GM21576 (cell line): ENCODE measurements at regions not wholly inside any gene's neighbourhood (a gene's known extent, or its start where the extent isn't known, plus 50 kb on each side); places are given as distances from the start of the nearest gene placed in this dataset.

Experiments used
- ATAC-seq: cut with Tn5 transposase; IDR thresholded peaks from one replicate; pipeline ENCODE4 v1.9.1; 2021; ENCODE audit warnings: mild to moderate bottlenecking, moderate library complexity; ENCODE audit not compliant: unreplicated experiment

DNA sequence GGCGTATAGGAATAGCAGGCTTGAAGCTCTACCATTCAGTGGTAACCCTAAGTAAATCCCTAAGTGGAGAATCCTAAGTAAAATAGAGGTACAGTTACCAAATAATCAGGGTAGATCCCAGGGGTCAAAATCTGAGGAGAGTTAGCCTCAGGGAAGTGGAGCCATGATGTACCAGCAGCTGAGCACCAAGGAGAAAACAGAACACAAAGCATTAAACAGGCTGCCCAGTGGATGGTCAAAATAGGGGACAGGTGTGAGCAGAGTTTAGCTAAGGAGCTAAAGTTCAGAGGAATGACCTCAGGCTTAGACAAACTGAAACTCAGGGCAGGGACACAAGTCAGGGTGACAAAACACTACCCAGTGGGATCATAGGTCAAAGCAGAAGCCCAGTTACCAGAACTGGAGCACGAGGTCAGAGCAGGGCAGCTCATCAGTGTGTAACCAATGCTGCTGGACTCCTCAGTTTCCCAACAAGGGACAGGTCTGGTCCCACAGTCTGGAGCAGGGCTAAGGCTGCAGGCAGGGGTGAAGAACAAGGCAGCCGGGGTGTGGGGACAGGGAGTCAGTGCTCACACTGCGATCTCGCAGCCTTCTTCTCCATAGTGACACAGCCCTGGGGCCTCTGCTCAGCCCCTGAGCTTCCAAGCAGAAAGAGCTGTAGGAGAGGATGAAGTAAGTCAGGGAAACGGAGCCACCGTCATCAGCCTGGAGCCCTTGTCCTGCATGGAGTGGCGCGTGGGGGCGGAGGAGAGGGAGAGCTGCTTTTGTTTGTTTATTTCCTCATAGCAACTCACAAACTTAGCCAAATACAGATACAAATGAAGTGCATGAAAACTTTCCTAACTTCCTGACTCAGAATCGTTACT lies 264.0 kb downstream of the MREG start:
- ATAC-seq: no peak

DNA sequence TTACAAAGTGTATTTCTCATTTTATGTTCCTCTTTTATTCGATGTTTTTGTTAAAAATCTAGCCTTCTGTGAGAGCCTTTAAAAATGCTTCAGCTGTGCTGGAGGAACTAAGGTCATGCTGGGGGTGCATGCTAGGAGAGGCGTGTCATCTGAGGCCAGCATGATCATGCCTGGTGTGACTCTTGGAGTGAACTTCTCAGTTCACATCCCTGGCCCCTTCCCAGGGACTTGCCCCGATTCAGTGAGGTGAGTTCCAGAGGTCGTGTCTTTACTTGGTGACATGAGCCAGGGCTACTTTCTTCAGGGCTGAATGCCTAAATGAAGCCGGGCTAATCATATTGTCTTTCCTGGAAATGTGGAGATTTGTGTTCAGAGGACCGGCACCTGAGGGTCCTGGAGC lies 264.9 kb downstream of the MREG start:
- ATAC-seq: no peak

GRCh38 chr2:215746887-215747615 lies 266.3 kb downstream of the MREG start:
- ATAC-seq: no peak

DNA sequence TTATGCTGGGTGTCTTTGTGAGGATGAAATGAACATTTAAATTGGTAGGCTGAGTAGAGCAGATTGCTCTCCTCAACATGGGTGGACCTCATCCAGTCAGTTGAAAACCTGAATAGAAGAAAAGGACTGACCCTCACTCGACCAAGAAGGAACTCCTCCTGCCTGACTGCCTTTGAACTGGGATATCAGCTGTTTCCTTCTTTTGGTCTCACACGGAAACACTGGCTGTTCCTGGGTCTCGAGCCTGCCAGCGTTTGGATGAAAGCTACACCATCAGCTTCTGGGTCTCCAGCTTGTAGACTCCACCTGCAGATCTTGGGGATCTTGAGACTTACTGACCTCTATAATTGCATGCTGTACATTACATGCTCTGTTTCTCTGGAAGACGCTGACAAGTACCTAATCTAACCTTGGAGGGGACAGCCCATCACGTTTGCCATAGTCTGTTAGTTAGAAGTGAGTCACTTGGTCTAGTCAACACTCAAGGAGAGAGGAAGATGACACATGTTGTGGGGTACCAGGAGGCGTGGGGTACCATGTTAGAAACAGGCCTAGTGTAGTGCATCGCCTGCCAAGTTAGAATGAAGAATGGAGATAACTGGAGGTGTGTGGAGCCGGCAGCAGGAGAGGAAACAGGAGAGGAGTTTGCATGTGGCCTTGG lies 267.0 kb downstream of the MREG start:
- ATAC-seq: no peak

- no peak for ATAC-seq
These were observed 268.0 kb downstream of the MREG start for GRCh38 chr2:215745331-215745730.

DNA sequence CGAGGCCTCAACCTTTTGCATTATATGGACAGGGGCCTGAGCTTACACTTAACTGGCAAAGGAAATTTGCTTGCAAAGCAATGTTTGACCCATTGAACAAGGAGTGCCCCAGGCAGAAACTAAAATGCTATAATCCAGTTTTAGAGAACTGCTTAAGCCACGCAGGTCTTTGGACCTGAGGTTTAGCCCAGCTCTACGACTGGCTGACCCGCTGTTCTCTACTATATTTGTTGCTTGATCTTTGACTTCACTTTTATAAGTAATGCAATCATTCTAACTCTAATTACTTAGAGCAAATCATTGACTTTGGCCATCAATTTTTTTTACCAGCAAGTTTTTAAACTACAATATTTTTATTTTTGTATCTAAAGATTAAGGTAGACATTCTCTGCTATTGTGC lies 268.8 kb downstream of the MREG start:
- no peak for ATAC-seq

GRCh38 chr2:215743066-215743465 lies 270.3 kb downstream of the MREG start:
- ATAC-seq: no peak

DNA sequence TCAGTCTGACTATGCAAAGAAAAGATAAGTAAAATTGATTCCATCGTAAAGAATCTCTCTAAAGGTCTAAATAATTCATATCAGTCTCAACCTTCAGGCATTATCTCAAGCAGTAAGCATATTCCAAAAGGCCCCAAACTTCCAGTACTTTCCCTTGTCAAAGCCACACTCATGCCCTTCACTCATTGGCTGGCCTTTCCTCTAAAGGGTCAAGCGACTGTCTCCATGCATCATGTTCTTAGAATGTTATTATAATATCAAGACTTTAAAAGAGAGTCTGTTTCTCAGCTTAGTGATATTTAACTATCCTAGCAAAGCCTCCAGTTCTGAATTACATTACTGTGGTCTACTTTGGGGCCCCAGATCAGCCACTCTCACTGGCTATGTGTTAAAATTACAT lies 271.3 kb downstream of the MREG start:
- no peak for ATAC-seq

- ATAC-seq: no peak
These were observed 273.3 kb downstream of the MREG start for GRCh38 chr2:215740071-215740470.

DNA sequence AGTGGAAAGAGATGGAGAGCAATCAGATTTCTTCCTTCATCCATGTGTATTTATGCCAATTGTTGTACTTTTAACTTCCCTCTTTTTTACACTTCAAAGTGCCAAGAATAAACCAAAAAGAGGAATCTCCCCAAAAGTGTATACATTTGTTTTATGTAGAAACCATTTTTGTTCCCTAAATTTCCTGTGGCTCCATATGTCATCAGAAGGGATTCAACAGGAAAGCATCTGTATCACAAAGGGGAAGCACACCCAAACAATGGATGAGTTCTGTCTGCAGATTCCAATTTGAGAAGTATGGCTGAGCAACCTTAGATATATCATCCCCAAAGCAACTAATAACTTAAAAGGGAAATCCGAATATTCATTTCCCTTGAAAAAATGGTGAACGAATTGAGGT lies 275.0 kb downstream of the MREG start:
- ATAC-seq: no peak

DNA sequence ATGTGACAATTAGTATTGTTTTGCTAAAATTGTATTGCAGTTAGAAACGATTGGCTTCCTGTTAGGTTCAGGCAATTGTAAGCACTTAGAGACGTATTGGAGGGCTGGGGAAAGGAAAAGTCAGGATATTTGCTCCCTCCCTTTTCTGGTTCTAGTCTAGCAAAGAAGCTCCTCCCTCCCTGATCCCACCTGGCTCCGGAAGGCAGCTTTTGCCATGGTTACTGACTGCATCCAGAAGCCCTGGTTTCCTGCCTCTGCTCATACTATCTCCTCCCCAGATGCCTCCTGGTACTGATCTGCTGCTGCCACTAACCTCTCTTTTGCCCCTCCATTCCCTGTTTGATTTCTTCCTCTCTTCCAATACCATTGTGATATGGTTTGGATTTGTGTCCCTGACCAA lies 275.9 kb downstream of the MREG start:
- ATAC-seq: no peak

DNA sequence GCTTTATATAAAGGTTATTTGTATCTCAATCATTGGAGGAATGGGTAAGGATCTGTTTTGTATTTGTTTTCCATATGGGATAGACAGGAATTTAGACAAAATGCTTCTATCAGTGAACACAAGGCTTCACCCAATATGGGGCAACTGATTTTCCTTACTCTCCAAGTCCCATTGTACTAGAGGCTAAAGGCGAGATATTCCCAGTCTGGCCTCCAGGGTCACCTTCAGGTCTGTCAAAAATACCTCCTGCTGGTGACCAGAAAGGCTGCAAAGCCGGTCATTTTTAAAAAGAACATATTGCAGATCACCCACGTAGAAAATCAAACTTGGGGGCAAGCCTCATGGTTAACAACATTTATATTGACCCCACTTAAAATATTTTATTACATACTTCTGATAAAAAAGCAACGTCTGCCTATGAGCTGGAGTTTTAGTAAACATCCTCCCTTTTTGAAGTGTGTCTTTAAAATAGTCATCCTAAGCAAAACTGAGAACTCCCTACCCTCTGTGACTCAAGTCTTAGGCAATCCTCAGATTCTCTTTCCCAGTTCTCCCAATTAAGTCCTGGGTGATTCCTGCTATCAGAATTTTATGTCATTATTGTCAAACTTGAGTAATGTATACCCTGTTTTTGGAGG lies 276.6 kb downstream of the MREG start:
- ATAC-seq: no peak

DNA sequence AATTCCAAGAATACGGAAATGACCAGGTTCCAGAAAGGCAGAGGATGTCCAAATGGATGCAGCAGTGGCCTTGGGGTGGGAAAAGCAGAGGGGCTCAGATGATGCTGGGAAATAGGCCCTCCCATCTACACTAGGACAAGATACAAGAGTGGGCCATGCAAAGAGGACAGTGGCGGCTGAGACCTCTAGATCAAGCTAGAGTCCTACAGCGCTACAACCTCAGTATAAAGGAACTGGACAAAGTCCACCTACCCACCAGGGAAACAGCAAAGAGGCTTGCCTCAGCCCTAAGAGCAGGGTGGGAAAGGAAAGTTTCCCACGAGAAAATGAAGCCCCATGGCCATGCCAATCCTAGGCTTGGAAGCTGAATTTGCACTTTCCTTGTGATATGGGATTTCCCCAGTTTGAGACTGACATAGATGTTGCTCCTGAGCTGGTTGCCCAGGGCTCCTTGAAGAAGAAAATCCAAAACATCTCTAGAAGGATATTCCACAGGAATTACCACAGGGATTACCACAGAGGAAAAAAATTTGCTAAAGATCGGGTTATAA lies 282.2 kb downstream of the MREG start:
- ATAC-seq: no peak

- no peak for ATAC-seq
These were observed 283.2 kb downstream of the MREG start for GRCh38 chr2:215729985-215730620.

- ATAC-seq: peak; percentile 72
These were observed 284.8 kb downstream of the MREG start for GRCh38 chr2:215728504-215729065.

DNA sequence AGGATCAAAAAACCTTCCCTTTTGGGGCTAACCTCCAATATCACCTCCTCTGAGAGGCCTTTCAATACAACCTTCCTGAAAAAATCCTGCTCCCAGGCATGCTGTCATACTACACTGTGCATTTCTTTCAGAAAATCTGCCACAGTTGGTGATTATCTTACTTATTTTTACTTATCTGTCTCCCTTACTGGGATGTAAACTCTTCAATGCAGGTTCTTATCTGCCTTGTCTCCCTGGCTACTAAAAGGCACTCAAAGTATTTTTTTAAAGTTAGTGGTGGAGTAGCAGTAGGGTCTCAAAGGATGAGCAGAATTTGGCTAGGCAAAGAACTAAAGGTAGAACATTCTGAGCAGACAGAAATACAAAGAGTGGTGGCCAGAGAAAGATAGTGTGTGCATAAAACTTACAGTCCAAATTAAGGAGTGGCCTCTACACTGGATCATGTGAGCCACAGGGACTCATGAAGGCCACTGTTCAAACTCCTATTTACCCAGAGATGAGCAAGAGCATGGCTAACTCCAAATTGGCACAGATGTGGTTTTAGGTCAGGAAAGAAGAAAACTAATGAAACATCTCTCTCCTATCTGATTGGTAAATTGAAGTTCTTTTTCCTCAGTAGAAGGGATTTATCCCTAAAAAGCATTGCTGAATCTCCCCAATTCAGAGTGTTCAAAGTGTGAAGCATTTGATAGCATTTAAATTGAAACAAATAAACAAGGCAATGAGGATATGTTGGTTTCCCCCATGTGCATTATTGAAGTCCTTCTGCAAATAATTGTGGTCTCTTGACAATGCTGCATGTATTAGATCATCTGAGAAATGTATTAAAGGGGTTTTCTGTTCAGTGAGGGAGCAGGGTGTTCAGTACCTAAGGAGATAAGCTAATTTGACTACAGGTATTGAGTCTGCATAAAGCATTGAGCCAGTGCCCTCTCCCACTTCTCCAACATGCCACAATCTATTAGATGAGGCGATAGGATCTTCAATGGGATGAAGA lies 285.5 kb downstream of the MREG start:
- ATAC-seq: peak; percentile 15

GRCh38 chr2:215726070-215726469 lies 287.3 kb downstream of the MREG start:
- no peak for ATAC-seq

- ATAC-seq: no peak
These were observed 288.3 kb upstream of the FN1 start for GRCh38 chr2:215724146-215724545.

DNA sequence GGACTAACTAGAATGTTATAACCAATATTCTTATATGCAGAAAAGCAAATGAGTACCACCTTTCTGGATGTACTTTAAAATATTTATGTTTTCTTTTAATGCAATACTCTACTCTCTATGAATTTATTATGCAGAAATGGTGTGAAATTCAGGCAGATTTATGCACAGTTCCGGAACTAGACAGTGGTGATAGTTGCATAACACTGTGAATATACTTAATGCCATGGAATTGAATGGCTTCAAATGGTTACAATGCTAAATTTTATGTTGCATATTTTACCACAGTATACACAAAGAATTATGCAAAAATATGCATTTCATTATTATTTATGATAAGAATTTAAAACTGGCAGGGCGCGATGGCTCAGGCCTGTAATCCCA lies 287.8 kb upstream of the FN1 start:
- no peak for ATAC-seq
